NCI-H2227 (cell line): ENCODE measurements at regions not wholly inside any gene's neighbourhood (a gene's known extent, or its start where the extent isn't known, plus 50 kb on each side); places are given as distances from the start of the nearest gene placed in this dataset.

ENCODE experiments used
- DNase-seq: peaks from one replicate; lab custom pipeline; 2025; ENCODE audit not compliant: unreplicated experiment; lab: John Stamatoyannopoulos, UW

DNA sequence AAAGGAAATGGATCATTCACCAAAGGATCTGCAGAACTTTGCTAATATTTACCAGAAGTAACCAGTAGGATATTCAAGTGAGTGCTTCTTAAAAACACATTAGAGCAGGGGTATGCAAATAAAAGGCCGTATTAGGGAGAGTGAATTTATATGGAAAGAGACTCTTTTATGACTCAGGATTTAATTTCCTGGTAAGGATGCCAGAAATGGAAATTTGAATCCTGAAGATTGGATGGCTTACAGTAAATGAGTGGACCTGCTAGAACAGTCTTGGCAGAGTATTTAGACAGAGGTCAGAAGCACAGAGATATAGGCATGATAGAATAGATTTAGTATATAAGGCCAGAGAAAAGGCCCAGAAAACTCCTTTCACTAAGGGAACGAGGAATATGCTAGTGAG lies 201.6 kb downstream of the SLITRK5 start:
- no peak for DNase-seq

DNA sequence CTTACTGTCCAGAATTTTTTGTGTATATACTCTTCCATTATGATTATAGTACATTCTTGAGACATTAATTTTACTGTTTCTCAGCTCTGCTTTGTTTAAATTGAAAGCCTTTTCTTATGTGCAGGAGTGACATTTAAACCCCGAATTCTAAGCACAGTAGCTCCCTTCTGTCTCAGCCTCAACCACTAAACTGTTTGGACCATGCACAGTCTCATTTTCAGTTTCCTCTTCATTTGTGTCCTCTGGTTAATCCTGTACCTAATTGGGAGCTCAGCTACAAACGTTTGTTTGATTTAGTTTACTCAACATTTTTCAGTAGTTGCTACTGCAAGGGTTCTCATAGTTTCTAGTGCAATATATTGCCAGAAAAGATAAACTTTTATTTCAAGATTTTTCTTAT lies 206.3 kb downstream of the SLITRK5 start:
- no peak for DNase-seq

DNA sequence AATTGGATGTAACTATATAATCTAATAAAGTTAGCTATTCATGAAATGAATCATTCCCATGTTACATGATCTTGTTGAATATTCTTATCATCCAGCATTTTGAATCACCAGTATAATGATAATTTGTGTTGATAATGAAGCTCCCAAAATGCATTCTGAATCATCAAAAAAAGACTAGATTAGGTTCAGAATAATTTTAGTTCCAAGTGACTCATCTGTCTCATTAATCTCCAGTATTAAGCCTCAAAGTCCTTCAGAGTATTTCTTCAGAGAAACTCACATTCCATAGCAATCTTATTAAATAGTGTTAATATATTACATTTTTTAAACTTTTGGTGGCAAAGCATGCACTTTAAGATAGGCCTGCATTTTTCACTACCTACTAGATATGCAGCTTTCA lies 207.5 kb downstream of the SLITRK5 start:
- no peak for DNase-seq

DNA sequence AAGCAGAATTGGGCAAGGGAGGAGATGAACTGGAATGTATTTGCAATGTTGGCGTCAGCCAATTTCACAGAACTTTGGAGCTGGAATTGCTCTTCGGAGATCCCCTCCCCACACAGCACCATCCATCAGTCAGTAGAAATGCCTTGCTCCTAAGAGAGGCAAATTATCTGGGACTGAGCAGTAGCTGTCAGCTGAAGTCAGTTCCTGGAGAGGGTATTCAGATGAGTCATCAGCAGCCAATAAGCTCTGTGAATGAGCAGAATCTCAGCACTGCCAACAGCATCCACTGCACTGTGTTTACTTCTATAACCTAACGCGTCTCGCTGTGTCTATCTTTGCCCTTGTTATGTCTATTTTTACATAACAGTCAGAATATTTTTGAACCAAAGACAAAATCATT lies 213.7 kb downstream of the SLITRK5 start:
- peak; percentile 59 for DNase-seq

DNA sequence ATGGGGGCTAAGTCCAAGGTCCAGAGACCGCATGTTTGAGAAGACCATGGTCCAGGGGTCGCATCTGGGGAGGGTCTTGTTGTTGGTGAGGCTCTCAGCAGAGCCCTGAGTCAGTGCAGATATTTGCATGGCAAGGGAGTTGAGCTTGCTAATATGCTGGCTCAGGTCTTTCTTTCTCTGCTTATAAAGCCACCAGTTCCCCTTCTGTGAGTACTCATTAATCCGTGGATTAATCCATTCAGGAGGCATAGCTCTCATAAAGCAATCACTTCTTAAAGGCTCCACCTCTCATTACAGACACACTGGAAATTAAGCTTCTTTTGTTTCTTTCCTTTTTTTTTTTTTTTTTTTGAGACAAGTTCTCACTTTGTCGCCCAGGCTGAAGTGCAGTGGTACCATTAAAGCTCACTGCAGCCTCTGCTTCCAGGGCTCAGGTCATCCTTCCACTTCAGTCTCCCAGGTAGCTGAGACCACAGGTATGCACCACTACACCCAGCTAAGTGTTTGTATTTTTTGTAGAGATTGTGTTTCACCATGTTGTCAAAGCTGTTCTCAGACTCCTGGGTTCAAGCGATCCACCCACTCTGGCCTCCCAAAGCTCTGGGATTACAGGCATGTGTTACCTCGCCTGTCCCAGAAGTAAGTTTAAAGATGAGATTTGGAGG lies 216.4 kb downstream of the SLITRK5 start:
- no peak for DNase-seq

DNA sequence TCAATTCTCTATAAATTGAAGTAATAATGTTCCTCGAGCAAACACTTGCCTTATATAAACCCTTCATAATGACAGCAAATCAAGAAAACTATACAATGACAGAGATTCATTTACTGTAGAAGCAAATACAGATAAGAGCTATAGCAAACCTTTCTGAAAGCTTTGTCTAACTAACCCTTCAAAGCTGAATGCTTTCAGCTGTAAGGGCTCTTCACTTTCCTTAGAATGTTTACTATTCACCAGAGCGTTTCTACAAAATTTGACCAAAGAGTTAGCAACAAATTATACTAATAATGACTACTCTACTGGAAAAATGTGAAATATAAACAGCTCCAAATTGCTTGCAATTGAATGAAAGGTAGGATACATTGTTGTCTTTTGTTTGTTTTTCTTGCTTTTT lies 218.1 kb downstream of the SLITRK5 start:
- DNase-seq: peak; percentile 25

DNA sequence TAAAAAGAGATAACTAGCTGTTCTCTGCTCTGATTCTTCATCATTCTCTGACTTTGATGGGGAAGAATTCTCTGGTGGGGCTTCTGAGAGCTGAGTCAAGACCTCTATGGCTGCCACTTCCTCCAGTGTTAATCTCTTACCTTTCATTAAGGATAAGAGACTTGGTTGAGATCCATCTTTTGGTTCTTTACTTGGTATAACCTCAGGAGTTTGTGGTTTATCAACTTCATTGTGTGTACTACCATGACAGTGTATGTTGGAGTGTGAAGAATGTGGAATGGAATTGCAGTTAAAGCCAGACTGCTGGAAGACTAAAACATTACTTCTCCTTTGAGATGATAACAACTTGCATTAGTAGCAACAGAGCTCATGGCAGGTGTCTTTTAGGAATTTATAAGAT lies 222.0 kb downstream of the SLITRK5 start:
- no peak for DNase-seq

DNA sequence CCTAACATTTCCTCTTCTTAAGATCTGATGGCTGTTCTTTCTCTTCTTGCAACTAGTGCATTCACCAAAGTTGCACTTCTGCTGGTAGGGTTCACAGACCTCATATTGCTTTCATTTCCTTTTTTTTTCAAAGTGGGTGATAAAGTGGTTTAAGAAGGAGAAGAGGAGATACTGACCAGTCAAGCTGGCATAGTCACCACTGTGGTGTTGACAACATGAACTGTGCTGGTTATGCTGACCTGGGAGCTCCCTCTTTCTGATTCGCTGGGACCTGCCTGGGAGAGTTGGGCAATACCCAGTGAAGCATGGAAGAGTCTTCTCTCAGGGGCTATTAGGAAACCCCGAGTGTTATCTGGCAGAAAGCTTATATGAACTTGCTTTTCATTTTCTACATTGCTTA lies 222.9 kb downstream of the SLITRK5 start:
- DNase-seq: no peak

DNA sequence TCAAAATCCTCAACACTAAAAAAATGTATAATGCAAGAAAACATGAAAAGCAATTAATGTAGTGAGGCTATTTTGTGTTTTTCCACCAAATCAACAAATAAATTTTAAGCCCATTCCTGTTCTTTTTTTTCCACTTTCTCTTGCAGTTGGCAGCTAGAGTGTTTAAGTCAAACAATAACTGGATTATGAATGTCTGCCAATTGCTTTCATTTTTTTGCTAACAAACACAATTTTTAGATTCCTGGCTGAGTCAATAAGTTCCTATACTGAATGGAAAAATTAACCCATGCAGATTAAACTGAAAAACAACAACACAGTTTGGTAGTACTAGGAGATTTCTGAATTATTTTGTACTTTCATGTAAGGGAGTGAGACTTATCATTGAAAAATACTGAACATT lies 232.4 kb downstream of the SLITRK5 start:
- no peak for DNase-seq

DNA sequence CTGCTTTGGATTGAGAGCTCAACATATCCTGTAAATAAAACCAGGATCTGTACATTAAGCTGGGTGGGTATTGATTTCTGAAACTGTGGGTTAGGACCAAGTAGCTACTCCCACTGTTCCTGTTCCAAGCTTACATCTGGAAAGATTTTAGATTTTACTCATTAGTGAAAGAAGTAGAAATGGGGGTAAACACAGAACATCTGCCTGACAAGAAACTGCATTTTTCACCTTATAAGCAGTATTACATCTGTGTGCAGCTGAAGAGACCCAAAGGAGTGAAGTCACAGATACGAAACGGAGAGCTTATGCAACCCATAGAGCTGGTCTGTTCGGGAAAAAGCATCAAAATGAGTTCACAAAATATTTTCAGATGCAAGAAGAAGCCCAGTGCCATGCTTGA lies 235.2 kb downstream of the SLITRK5 start:
- no peak for DNase-seq

DNA sequence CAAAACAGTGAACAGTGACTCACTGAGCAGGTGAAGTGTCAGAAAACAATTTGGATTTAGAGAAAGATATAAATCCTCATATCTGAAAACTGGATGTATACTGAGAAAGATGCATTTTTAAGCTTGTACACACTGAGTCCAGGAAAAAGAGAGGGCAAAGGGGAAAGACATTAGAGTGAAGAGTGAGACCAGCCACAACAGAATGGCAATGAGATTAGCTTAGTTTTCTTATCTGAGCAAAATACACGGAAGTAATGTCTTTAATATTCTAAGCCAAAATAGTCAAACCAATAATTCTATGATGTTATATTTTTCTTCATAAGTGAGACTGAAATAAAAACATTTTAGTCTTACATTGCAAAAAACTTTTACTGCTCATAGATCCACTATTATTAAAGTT lies 236.0 kb downstream of the SLITRK5 start:
- no peak for DNase-seq

DNA sequence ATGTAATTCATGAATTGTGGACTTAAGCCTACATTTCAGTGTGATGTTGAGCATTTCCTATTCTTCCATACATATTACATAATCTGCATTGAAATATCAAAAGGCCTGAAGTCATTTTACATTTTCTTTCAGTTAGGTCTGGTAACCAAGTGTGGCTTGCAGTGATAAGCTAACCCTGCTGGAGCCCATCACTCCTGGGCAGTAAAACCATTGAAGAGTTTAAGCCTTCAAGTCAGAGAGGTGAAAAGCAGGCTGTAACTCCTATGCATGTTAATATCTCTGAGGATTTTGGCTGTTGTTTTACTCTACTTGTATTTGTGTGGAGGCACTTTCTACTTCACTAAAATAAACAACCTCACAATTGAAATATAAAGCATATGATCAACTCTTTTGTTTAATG lies 248.8 kb downstream of the SLITRK5 start:
- DNase-seq: no peak

DNA sequence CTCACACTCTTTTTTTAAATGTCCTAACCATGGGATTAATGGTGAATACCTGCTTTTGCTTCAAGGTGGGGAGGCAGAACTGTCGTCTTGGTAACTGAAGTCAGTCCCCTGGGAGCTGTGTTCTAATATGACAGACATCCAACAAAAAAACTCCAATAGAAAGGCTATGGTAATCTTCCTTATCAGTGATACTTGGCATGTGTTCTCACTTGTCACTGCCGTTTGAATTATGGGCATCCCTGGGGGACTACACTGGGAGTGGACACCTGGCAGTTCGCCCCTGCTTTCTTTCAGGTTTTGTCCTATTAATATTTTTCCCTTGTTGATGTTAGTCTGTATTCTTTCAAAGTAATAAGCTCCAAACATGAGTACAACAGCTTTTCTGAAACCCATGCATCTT lies 252.6 kb downstream of the SLITRK5 start:
- DNase-seq: no peak

DNA sequence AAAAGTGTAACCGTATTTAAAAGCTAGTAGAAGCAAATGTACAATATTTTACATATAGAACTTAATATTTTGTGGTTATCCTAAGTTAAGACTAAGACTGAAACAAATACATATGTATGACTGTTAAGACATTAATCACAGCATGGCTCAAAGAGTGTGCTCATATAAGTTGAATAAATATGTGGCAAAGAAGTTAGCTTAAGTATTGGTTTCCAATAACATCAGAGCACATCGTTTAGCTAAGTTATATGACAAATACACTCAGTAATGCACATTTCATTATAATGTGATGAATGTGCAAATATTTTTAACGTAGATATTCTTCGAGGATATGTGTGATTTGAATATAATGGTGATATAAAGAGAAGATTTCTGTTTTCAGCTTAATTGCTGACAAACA lies 253.8 kb downstream of the SLITRK5 start:
- no peak for DNase-seq

DNA sequence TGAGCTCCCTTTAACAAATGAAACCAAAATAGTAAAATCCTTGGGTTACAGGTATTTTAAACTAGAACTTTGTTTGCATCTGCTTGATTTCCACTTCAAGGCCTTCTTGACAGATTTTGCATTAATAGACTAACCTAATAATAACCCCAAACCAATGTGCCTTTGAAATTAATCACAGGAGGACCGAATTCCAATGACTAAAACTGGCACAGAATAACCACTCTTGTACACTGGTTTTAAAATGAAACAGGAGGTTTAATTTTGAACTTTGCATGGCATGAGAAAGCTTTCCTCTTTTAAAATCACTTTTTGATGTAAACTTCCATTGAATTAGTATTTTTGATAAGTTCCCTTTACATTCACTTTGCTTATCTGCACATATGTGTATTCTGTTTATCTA lies 269.6 kb downstream of the SLITRK5 start:
- DNase-seq: no peak

DNA sequence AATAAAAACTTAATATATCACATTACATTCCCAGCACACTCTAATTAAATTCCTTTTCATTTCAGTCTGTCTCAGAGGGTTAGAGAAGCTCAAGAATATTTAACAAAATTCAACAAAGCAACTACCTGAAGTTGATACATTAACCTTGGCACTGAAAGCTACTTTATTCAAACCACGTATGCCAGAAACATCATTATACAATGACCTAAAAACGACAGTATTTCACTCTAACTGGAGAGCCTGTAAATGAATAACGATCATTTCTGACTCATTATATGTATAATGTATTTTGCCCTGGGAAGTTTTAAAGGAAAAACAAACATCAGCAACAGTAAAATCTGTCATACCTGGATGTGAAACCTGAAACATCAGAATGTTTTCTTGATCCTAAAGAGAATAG lies 270.1 kb downstream of the SLITRK5 start:
- DNase-seq: no peak

DNA sequence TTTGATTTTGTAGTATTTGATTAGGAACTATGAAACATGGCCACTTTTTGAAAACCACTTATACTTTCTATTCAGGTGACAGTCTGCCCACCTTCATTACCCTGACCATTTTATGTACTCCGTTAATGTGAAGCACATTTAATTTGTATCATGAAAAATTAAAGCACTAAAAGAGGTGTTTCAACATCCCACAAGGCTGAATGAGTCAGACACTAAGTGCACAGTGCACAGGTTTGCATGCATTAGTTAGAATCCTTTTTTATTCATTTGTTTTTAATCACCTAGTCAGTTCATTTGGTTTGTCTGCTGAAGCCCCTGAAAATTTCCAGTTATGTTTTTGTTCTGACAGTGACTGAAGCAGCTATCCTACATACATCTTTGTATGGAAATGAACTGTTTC lies 271.0 kb downstream of the SLITRK5 start:
- DNase-seq: no peak

DNA sequence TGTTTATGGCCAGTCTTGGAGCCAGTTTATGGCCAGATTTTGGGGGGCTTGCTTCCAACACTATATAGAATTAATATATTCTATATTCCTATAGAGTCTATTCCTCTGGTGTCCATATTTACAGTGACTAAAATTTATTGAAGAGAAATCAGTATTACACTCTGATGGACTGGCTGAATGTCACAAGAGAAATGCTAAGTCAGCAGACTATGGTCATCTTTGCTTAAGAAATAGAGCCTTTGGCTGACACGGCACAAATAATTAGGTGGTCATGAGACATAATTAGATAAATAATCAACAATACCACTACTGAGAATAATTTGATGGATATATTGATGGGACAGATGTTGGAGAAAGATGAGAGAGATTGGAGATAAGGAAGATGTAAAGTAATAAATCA lies 272.9 kb downstream of the SLITRK5 start:
- DNase-seq: no peak

DNA sequence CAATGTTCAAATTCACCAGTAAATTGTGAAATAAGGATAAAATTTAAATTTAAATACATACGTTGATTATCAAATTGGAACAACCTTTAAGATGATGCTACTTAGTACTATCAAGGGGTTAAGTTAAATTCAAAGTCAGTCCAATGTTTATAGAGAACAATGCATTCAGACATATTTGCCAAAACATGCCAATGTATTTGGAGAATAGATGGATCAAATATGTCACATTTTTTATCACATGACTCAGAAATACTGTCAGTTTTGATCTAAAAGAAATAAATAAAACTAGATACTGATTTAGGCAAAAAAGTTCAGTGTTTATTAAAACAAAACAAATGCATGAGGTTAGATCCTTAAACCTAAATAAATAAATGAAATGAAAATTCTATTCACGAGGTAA lies 281.2 kb downstream of the SLITRK5 start:
- DNase-seq: no peak

DNA sequence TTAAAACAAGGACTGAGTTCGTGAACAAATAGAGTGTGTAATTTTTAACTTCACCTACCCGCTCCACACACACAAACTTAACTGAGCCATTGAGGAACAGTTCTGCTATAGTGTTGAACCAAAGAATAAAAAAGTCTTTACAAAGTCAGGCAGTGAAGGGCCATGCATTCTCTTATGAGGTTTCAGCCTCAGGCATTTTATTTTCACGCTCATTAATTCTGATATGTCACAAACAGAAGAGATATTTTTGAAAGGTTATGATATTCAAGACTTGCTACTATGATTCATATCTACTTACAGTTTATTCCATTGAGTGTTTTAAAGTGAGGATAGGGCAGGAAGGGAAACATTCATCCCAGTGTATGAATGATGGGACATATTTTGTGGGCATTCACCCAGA lies 282.2 kb downstream of the SLITRK5 start:
- DNase-seq: no peak

DNA sequence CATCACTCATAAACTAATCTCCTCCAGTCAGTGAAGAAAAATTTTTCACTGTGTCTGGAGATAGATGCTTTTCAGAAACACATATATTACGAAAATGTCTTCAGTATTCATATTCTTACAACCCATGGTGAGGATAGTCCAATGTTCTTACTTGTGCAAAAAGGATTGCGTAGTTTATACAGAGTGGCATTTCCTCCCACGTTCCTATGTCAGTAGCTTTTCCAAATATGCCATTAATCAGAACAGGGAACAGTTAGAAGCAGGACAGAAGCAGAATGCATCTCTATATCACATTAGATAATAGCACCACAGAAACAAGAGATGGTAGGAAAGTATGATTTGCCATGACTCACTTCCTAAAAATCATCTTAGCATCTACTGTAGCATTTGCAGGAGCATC lies 282.9 kb downstream of the SLITRK5 start:
- DNase-seq: no peak

DNA sequence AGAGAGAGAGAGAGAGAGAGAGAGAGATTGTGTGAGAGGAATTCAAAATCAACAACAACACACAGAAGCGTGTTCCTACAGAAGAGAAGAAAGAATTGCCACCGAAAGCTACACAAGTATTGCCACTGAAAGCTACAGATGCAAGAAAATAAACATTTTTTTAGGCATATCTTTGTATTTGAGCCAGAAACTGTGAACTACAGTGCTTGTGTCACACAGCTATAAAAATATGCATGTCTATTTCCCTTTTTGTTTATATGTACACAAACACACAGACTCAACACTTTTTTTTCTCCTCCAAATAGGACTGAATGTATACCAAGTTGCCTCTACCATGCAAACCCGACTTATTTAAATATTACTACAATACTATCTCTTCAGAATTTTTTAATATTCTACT lies 290.4 kb downstream of the SLITRK5 start:
- no peak for DNase-seq

DNA sequence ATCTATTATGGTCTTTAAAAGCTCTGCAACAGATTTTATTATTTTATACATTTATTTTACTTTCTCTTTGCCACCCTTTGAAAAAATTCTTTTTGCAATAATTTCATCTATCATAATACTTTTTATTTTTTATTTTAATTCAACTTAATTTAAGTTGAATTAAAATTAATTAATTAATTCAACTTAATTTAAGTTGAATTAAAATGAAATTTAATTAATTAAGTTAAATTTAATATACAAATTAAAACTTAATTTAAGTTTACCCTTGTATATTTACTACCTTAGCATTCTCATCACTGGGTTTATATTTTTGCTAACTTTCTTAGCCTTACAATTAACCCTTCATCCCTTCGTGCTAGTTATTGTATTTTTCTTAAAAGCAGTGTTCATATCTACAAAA lies 301.4 kb downstream of the SLITRK5 start:
- DNase-seq: no peak

DNA sequence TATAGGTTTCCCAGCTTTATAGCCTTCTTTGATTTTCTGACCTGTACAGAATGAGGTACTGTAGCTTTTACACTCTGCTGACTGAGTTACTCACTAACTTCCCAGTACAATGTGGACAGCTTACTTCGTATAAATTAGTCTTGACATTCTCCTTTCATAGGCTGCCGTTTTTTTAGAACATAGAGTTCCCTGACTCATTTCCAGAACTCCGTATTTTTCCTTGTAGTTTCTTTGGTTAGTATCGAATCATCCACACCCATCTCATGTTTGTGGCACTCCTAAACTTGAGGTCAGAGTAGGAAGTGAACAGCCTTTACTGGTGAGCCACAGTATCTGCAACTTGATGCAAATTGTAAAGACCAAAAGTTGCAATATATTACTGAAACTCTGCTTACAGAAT lies 303.9 kb downstream of the SLITRK5 start:
- DNase-seq: no peak
